ENCODE measurements at regions not wholly inside any gene's neighbourhood (a gene's known extent, or its start where the extent isn't known, plus 50 kb on each side); places are given as distances from the start of the nearest gene placed in this dataset.
"Not testable (repeated sequence)": the region's sequence is repeated elsewhere in the genome, so short reads cannot be mapped to it uniquely, and the experiment has no call there.

GRCh38 chr18:11454040-11454439, 155.4 kb upstream of the SLC35G4 start:
- Histone ChIP-seq H3K27ac (ENCODE audit: extremely low read depth, low read depth, low read length) (no peak overlapping the region), H3K9me3 (ENCODE audit: control insufficient read depth, insufficient read depth, low read depth, low read length) (no peaks in the 10 kb centered on the region), H3K4me1 (ENCODE audit: control insufficient read depth, insufficient read depth, low read length) (no peaks in the 10 kb centered on the region), H3K36me3 (ENCODE audit: control insufficient read depth in 2 of 2, insufficient read depth in 1 of 2, low read length in 2 of 2) (no peaks in the 10 kb centered on the region), H3K4me3 (ENCODE audit: low read depth, low read length) (no peak overlapping the region)
- TF ChIP-seq GLI4 (tag by site-specific recombination; IDR thresholded peaks at IDR 0.05), result no peak
- no peak for TF ChIP-seq IKZF3 (tag by site-specific recombination; IDR thresholded peaks at IDR 0.05)
- no peak for TF ChIP-seq SP2 (tag by site-specific recombination; IDR thresholded peaks at IDR 0.05)
- no peak for TF ChIP-seq GLIS1 (tag by site-specific recombination; IDR thresholded peaks at IDR 0.05)
- TF ChIP-seq KLF9 (tag by site-specific recombination; IDR thresholded peaks at IDR 0.05; ENCODE audit: low read depth), result no peak
- POLR2A ChIA-PET, result no interaction called here
- CTCF ChIA-PET, result no interaction called here

GRCh38 chr18:11444169-11444568, 165.2 kb upstream of the SLC35G4 start:
- H3K36me3 ChIP-seq (ENCODE audit: control insufficient read depth in 2 of 2, insufficient read depth in 1 of 2, low read length in 2 of 2); H3K4me1 ChIP-seq (ENCODE audit: control insufficient read depth, insufficient read depth, low read length); H3K9me3 ChIP-seq (ENCODE audit: control insufficient read depth, insufficient read depth, low read depth, low read length); H3K4me3 ChIP-seq (ENCODE audit: low read depth, low read length); POLR2A ChIA-PET; H3K27ac ChIP-seq (ENCODE audit: extremely low read depth, low read depth, low read length): not testable (repeated sequence)
- CTCF ChIA-PET, result interaction anchor here (0.6 to 0.8 kb wide), 2 partner anchors 10 to 491 kb away, joined by 3 to 4 read pairs; no protein-coding TSS in a partner anchor
- TF ChIP-seq, protein P1, sequence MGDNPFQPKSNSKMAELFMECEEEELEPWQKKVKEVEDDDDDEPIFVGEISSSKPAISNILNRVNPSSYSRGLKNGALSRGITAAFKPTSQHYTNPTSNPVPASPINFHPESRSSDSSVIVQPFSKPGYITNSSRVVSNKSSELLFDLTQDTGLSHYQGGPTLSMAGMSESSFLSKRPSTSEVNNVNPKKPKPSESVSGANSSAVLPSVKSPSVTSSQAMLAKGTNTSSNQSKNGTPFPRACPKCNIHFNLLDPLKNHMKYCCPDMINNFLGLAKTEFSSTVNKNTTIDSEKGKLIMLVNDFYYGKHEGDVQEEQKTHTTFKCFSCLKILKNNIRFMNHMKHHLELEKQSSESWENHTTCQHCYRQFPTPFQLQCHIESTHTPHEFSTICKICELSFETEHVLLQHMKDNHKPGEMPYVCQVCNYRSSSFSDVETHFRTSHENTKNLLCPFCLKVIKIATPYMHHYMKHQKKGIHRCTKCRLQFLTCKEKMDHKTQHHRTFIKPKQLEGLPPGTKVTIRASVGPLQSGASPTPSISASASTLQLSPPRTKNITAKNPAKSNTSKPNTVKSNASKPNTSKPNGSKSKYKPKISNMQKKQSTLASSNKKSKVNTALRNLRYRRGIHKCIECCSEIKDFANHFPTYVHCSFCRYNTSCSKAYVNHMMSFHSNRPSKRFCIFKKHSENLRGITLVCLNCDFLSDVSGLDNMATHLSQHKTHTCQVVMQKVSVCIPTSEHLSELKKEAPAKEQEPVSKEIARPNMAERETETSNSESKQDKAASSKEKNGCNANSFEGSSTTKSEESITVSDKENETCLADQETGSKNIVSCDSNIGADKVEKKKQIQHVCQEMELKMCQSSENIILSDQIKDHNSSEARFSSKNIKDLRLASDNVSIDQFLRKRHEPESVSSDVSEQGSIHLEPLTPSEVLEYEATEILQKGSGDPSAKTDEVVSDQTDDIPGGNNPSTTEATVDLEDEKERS (tag by site-specific recombination; IDR thresholded peaks at IDR 0.05), result peak; percentile 86; the same call in 1 of the 2 replicates
- TF ChIP-seq ZNF146 (tag by site-specific recombination; IDR thresholded peaks at IDR 0.05), result peak; percentile 61

DNA sequence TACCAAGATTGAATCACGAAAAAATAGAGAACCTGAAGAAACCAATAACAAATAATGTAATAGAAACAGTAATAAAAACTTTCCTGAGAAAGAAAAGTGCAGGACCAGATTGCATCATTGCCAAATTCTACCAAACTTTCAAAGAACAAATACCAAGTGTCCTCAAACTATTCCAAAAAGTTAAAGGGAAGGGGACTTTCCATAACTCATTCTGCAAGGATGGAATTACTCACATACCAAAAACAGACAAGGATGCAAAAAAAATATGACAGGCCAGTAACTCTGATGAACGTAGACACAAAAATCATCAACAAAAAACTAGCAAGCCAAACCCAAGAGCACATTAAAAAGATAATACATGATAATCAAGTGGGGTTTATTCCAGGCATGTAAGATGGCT, 172.3 kb upstream of the SLC35G4 start:
- no peak overlapping the region for H3K4me3 ChIP-seq (ENCODE audit: low read depth, low read length)
- no peaks in the 10 kb centered on the region for H3K4me1 ChIP-seq (ENCODE audit: control insufficient read depth, insufficient read depth, low read length)
- ChIA-PET POLR2A (no interaction called here), CTCF (no interaction called here)
- no peaks in the 10 kb centered on the region for H3K36me3 ChIP-seq (ENCODE audit: control insufficient read depth in 2 of 2, insufficient read depth in 1 of 2, low read length in 2 of 2)
- no peak overlapping the region for H3K27ac ChIP-seq (ENCODE audit: extremely low read depth, low read depth, low read length)
- no peaks in the 10 kb centered on the region for H3K9me3 ChIP-seq (ENCODE audit: control insufficient read depth, insufficient read depth, low read depth, low read length)
- TF ChIP-seq YY1 (tag by site-specific recombination; IDR thresholded peaks at IDR 0.05), result no peak
- no peak for TF ChIP-seq ZNF777 (tag by site-specific recombination; IDR thresholded peaks at IDR 0.05; ENCODE audit: borderline replicate concordance)
- TF ChIP-seq, protein P1 (tag by site-specific recombination; IDR thresholded peaks at IDR 0.05), result no peak
- no peak for TF ChIP-seq ZNF530 (tag by site-specific recombination; IDR thresholded peaks at IDR 0.05; ENCODE audit: low read depth)
- no peak for TF ChIP-seq ZNF391 (tag by site-specific recombination; IDR thresholded peaks at IDR 0.05; ENCODE audit: borderline replicate concordance, low read depth)
- TF ChIP-seq PRDM1 (tag by site-specific recombination; IDR thresholded peaks at IDR 0.05), result no peak
- no peak for TF ChIP-seq ZNF660 (tag by site-specific recombination; IDR thresholded peaks at IDR 0.05)
- no peak for TF ChIP-seq MZF1 (tag by site-specific recombination; IDR thresholded peaks at IDR 0.05; ENCODE audit: borderline replicate concordance)
- no peak for TF ChIP-seq ZBTB11 (tag by site-specific recombination; conservative IDR thresholded peaks at IDR 0.05; ENCODE audit: low read depth)
- TF ChIP-seq ZNF24 (tag by site-specific recombination; IDR thresholded peaks at IDR 0.05), result no peak
- no peak for TF ChIP-seq ZNF19 (tag by site-specific recombination; IDR thresholded peaks at IDR 0.05; ENCODE audit: low read depth)
- TF ChIP-seq, protein P2, sequence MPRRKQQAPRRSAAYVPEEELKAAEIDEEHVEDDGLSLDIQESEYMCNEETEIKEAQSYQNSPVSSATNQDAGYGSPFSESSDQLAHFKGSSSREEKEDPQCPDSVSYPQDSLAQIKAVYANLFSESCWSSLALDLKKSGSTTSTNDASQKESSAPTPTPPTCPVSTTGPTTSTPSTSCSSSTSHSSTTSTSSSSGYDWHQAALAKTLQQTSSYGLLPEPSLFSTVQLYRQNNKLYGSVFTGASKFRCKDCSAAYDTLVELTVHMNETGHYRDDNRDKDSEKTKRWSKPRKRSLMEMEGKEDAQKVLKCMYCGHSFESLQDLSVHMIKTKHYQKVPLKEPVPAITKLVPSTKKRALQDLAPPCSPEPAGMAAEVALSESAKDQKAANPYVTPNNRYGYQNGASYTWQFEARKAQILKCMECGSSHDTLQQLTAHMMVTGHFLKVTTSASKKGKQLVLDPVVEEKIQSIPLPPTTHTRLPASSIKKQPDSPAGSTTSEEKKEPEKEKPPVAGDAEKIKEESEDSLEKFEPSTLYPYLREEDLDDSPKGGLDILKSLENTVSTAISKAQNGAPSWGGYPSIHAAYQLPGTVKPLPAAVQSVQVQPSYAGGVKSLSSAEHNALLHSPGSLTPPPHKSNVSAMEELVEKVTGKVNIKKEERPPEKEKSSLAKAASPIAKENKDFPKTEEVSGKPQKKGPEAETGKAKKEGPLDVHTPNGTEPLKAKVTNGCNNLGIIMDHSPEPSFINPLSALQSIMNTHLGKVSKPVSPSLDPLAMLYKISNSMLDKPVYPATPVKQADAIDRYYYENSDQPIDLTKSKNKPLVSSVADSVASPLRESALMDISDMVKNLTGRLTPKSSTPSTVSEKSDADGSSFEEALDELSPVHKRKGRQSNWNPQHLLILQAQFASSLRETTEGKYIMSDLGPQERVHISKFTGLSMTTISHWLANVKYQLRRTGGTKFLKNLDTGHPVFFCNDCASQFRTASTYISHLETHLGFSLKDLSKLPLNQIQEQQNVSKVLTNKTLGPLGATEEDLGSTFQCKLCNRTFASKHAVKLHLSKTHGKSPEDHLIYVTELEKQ (tag by site-specific recombination; IDR thresholded peaks at IDR 0.05; ENCODE audit: borderline replicate concordance), result no peak
- no peak for TF ChIP-seq ZNF324 (tag by site-specific recombination; IDR thresholded peaks at IDR 0.05)
